ENCODE measurements at regions not wholly inside any gene's neighbourhood (a gene's known extent, or its start where the extent isn't known, plus 50 kb on each side); places are given as distances from the start of the nearest gene placed in this dataset.
"Not testable (repeated sequence)": the region's sequence is repeated elsewhere in the genome, so short reads cannot be mapped to it uniquely, and the experiment has no call there.

DNA sequence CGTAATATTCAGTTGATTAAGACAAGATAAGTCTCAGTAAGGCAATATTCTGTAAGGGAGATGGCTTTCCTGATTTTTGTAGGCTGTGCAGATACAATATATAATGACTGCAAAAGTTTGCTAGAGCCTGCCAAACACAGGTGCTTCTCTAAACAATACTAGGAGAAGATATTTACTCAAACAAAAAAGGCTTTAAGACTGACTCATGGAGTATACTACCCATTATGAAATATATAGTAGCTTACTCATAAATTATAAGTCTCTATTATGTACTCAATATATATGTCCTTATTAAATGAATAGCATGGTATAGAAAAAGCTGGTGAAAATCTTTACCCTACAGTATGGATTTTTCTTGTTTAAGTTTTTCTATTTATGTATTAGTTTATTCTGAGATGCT, 93.2 kb upstream of the IL15 start:
- no peak for DNase-seq

- no peak for DNase-seq
Observed at GRCh38 chr4:141543706-141544105, 92.7 kb upstream of the IL15 start.

DNA sequence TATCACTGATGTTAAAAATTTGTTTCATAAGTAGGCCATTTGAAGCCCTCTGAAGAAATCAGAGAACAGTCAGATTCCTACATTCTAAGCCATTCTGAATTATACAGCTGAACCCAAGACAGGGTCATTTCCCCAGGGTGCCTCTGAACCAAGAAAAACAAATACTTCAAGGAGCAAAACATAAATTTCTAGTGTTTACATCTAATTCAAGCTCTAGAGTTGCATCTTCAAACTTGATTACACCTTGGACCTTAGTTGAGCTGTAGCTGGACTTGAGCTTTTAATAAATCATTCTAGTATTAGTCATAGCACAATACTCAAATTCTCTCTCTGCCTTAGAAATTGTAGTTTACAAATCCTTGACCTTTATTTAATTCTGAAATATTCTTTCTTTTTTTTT, 87.6 kb upstream of the IL15 start:
- no peak for DNase-seq

GRCh38 chr4:141560056-141560455, 76.3 kb upstream of the IL15 start:
- DNase-seq = no peak

DNA sequence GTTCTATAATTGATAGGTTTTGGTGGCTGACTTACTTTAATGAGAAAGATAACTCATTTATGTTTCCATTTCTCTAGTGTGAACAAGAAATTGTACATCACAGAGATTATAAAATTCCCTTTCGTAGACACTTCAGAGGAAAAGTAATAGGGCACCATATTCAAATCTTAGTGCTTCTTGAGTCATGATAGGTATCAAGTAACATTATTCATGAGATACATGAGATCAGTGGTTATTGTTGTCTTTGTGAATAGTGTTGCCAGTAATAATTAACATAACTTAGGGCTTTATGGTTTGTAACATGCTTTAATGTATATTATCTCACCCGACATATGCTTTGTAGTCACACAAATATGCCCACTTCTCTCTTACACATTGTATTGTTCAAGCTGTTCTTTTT, 73.7 kb upstream of the IL15 start:
- no peak for DNase-seq

DNA sequence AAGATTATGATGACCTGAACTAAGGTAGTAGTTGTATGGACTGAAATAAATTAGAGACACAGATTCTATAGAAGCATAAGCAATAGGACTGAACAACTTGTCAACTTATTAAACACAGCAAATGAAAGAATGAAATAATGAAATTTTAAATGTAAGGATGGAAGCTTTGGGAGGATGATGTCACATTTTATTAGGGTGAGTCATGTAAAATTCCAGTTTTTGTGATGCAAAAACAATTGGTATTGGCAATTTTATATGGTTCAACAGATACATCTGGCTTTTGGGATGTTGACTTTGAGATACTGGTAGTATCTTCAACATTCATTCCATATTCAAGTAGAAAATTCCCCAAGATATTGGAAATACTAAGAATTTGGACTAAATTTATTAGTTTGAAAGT, 72.7 kb upstream of the IL15 start:
- DNase-seq = no peak

DNA sequence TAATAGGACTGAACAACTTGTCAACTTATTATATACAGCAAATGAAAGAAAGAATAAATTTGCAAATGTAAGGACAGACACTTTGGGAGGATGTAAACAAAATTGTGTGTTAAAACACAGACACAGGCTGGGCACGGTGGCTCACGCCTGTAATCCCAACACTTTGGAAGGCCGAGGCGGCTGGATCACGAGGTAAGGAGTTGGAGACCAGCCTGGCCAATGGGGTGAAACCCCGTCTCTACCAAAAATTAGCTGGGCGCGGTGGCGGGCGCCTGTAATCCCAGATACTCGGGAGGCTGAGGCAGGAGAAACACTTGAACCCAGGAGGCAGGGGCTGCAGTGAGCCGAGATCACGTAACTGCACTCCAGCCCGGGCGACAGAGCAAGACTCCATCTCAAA, 71.4 kb upstream of the IL15 start:
- DNase-seq = not testable (repeated sequence)

DNA sequence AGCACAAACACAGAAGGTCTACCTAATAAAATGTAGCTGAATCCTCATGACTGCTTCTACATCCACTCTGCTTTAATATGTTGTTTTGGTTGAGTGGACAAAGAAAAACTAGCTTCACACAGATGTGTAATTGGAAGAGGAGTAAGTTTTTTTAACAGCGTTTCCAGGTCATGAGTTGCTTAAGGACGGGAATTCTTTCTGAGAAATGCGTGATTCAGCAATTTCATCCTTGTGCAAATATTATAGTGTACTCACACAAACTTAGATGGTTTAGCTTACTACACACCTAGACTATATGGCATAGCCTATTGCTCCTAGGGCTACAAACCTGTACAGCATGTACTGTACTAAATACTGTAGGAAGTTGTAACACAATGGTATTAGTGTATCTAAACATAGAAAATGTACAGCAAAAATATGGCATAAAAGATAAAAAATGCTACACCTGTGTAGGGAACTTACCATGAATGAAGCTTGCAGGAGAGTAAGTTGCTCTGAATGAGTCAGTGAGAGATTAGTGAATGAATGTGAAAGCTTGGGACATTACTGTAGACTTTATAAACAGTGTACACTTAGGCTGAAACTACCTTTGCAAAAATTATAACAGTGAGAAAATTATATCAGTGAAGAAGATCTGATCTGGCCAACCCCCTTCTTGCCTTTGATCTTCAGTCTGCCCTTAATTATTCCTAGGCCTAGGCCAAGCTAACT, 70.8 kb upstream of the IL15 start:
- DNase-seq = no peak

GRCh38 chr4:141567326-141567915, 69.0 kb upstream of the IL15 start:
- no peak for DNase-seq

DNA sequence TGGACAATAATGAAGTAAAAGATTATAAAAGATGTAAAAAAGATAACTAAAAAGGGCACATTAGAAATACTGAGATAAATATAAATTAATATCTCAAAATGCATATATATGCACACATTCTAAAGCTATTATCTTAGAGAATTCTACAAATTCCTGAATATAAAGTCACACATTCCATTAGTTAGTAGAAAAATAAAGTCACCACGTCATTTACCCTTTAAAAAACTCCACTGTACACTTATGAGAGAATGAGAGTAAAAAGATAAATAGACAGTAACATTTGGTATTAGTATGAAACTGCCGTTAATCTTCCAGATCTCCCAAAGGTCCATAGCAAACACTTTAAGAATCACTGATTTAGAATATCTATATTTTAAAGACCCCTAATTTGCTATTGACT, 67.2 kb upstream of the IL15 start:
- DNase-seq = no peak

GRCh38 chr4:141570290-141570689, 66.1 kb upstream of the IL15 start:
- DNase-seq = no peak

DNA sequence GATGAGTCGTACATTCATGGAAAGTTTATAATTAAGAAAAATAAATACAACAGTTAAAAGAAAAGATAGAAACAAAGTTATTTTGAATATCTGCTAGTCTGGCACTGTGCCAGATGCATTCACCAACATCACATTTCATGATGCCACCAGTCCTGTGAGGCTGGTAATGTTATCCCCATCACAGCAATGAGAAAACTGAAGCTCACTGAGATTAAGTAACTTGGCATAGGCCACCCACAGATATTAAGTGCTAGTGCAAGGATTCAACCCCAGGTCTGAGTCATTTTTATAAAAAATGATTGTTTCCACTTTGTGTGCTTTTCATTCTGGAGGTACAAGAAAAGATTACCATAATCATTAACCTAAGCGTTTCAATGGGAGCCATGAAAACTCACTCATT, 65.0 kb upstream of the IL15 start:
- DNase-seq = no peak

- DNase-seq = no peak
Observed at GRCh38 chr4:141571793-141572192, 64.6 kb upstream of the IL15 start.

- no peak for DNase-seq
Observed at GRCh38 chr4:141573678-141574077, 62.7 kb upstream of the IL15 start.

- DNase-seq = no peak
Observed at GRCh38 chr4:141575884-141576283, 60.5 kb upstream of the IL15 start.

DNA sequence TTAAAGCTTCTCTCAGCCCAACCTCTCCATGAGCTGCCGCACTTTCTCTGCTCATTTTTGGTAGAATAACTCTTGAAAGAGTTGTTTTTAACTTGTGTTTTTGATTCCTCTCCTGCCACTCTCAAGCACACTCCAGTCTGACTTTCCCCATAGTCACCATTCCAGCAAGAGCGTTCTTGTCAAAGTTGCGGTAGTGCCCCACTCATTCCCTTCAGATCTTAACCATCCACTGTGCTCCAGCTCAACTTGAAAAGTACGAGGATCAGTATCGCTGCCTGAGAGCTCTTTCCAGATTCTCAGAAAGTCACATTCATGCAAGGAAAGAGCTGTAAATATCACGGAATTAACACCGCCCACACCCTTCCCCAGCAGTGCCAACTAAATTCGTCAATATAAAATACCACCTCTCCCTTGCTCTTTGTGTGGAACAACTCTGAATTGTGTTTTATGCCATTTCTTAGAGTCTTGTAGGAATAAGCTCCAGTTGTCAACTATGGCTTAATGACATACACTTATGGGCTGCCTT, 59.7 kb upstream of the IL15 start:
- DNase-seq = no peak

DNA sequence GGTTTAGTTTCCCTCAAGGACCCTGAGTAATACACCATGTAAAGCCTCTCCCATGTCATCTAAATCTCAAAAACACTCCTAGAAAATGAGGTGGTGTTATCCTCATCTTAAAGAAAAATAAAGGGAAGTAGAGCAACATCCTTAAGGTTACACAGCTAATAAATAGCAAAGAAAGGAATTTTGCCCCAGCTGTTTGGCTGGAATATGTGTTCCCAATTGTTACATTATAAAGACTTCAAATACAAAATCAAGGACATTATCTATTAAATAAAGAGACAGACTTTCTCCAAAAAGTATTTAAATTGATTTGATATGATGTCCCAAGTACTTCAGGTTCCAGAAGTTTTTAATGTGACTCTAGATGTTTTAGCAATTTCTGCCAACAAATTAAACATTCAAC, 57.9 kb upstream of the IL15 start:
- DNase-seq = no peak

- no peak for DNase-seq
Observed at GRCh38 chr4:141580523-141580922, 55.9 kb upstream of the IL15 start.
